ENCODE measurements at regions not wholly inside any gene's neighbourhood (a gene's known extent, or its start where the extent isn't known, plus 50 kb on each side); places are given as distances from the start of the nearest gene placed in this dataset.
"Not testable (repeated sequence)": the region's sequence is repeated elsewhere in the genome, so short reads cannot be mapped to it uniquely, and the experiment has no call there.

DNA sequence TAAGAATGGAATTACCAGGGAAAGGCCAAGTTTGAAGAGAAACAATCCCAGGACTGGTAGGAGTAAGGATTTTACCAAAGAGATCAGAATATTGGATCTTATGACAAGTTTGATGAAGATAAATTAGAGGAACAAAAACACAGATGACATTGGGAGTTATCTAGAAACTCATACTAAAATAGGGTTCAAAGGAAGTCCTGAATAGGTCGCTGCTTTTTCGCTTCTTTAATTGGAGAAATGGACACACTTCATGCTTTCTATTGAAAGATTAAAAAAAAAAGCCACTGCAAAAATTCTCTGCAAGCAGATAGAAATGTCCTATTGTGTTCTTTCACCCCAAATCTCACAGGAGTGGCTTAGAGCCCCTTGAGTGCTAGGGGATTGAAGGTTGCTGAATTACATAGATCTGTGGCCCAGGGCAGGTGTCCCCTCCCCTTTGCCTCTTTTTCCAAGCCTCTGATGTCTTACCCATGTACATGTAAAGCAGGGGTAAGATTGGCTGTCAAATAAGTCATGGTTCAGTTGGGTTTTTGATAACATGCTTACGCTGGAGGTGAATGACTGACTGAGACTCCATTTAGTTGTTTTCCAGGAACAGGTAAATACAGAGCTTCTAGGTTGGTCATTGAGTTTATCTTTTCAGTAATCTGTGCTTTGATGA is 152.0 kb downstream of the OR13A1 start:
- TF ChIP-seq, protein P1, sequence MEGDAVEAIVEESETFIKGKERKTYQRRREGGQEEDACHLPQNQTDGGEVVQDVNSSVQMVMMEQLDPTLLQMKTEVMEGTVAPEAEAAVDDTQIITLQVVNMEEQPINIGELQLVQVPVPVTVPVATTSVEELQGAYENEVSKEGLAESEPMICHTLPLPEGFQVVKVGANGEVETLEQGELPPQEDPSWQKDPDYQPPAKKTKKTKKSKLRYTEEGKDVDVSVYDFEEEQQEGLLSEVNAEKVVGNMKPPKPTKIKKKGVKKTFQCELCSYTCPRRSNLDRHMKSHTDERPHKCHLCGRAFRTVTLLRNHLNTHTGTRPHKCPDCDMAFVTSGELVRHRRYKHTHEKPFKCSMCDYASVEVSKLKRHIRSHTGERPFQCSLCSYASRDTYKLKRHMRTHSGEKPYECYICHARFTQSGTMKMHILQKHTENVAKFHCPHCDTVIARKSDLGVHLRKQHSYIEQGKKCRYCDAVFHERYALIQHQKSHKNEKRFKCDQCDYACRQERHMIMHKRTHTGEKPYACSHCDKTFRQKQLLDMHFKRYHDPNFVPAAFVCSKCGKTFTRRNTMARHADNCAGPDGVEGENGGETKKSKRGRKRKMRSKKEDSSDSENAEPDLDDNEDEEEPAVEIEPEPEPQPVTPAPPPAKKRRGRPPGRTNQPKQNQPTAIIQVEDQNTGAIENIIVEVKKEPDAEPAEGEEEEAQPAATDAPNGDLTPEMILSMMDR (IDR thresholded peaks at IDR 0.05; ENCODE audit: insufficient read depth, low read length, poor library complexity, severe bottlenecking): no peak
- Histone ChIP-seq H3K36me3 (ENCODE audit: control insufficient read depth, insufficient read depth, low read length) (no peaks in the 10 kb centered on the region), H3K4me3 (ENCODE audit: low read depth, low read length) (no peak overlapping the region), H3K27me3 (ENCODE audit: control insufficient read depth, insufficient read depth, low read length) (no peaks in the 10 kb centered on the region)
- DNase-seq (ENCODE audit: low read depth): no peak

DNA sequence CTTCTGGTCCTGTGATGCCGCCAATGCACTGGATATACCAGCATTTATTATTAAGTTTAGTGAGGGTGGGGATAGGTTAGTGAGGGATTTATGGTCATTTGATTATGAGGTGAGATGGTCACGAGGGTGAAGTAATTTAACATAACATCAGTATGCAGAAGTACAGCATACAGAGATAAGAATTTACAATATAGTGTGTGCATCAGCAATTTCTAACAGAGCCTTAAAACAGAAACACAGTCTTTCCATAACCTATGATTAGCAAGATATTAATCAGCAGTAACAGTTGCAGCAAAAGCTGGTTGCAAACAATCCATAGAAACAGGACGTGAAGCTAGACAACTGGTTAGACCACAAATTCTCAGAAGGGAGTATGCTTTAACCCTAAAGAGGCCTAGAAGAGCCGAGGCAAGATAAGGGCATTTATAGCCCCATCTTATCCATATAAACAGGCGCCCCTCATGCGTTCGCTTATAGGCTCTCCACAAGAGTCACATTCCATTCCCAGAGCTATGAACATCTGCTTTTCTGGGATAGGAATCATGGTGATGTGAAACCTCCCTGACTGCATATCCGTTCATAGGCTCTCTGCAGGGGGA is 139.8 kb downstream of the OR13A1 start:
- DNase-seq (ENCODE audit: low read depth); H3K36me3 ChIP-seq (ENCODE audit: control insufficient read depth, insufficient read depth, low read length); H3K27me3 ChIP-seq (ENCODE audit: control insufficient read depth, insufficient read depth, low read length); H3K4me3 ChIP-seq (ENCODE audit: low read depth, low read length): not testable (repeated sequence)

DNA sequence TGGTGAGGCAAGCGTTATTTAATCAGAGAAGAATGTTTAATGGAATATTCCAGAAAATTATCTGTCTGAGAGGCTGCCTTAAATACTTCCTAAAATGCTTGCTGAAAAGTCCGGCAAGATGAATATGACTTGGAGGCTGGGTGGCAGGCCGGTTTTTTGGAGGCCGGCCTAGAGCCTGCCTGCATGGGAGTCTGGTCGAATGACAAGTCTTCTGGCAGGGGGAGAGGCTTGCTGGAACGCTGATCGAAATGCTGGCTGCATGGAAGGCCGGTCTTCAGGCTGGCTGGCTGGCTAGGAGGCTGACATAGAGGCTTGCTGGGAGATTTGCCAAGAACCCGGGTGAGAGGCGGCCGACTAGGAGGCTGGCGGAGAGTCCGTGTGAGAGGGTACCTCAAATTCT is 135.7 kb downstream of the OR13A1 start:
- TF ChIP-seq, protein P1 (IDR thresholded peaks at IDR 0.05; ENCODE audit: insufficient read depth, low read length, poor library complexity, severe bottlenecking): no peak
- H3K27me3 ChIP-seq (ENCODE audit: control insufficient read depth, insufficient read depth, low read length): no peaks in the 10 kb centered on the region
- no peak overlapping the region for H3K4me3 ChIP-seq (ENCODE audit: low read depth, low read length)
- no peaks in the 10 kb centered on the region for H3K36me3 ChIP-seq (ENCODE audit: control insufficient read depth, insufficient read depth, low read length)
- no peak for DNase-seq (ENCODE audit: low read depth)

DNA sequence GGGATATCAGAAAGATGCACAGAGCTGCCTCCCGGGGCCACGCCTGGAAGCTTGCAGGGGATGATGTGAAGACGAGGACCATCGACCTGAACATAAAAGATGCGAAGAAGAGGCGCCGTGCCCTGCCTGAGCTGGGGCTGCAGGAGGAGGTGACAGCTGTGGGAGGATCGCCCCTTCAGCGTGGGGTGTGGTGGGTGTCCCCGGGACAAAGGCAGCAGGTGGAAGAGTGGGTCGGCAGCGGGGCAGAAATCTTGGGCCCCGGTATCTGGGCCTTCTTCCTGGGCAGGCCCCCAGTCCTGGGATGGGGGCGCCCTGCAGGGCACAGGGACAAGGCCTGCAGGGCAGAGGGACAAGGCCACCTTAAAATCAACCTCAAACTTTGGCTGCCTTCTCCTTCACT is 134.9 kb downstream of the OR13A1 start:
- no peaks in the 10 kb centered on the region for H3K36me3 ChIP-seq (ENCODE audit: control insufficient read depth, insufficient read depth, low read length)
- no peak overlapping the region for H3K4me3 ChIP-seq (ENCODE audit: low read depth, low read length)
- no peak for DNase-seq (ENCODE audit: low read depth)
- H3K27me3 ChIP-seq (ENCODE audit: control insufficient read depth, insufficient read depth, low read length): no peaks in the 10 kb centered on the region
- TF ChIP-seq, protein P1 (IDR thresholded peaks at IDR 0.05; ENCODE audit: insufficient read depth, low read length, poor library complexity, severe bottlenecking): no peak

DNA sequence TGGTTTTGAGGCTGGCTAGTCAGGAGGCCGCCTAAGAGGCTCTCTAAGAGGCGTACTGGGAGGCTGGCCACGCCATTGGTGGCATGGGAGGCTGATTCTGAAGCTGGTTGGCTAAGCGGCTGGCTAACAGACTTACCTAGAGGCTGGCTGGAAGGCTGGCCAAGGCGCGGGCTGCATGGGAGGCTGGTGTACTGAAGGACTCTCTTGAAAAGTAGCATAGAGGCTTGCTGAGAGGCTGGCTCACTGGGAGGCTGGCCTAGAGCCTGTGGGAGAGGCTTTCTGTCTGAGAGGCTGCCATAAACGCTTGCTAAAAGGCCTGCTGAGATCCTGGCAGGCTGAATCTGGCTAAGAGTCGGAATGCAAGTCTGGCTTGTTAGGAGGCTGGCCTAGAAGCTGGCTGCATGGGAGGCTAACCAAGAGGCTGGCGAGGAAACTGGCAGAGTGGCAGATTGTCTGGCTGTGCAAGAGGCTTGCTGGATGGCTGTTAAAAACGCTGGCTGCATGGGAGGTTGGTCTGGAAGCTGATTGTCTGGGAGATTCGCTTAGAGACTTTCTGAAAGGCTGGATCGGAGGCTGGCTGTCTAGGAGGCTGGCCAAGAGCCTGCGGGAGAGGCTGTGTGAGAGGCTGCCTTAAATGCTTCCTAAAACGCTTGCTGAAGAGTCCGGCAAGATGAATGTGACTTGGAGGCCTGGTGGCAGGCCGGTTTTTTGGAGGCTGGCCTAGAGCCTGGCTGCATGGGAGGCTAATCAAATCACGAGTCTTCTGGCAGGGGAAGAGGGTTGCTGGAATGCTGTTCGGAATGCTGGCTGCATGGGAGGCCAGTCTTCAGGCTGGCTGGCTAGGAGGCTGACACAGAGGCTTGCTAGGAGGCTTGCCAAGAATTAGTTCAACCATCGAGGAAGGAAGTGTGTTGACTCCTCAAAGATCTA is 134.2 kb downstream of the OR13A1 start:
- no peak overlapping the region for H3K4me3 ChIP-seq (ENCODE audit: low read depth, low read length)
- no peak for DNase-seq (ENCODE audit: low read depth)
- no peaks in the 10 kb centered on the region for H3K36me3 ChIP-seq (ENCODE audit: control insufficient read depth, insufficient read depth, low read length)
- H3K27me3 ChIP-seq (ENCODE audit: control insufficient read depth, insufficient read depth, low read length): no peaks in the 10 kb centered on the region
- TF ChIP-seq, protein P1 (IDR thresholded peaks at IDR 0.05; ENCODE audit: insufficient read depth, low read length, poor library complexity, severe bottlenecking): no peak

DNA sequence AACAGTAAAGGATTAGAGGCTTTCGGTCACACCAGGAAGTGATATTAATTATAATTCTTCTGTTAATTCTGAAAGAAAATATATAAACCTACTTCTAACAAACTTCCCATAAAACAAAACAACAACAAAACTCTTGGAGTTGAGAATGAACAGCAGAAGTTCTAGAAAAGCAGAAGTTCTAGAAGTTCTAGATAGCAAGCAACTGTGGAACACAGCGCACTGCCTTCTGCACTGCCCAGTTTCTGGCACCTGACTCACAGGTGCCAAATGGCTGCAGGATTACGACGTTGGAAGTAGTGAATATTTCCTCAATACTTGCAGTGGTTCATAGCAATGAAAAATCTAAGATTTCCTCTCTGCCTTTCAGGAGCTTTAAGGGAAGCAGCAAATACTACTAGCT is 132.2 kb downstream of the OR13A1 start:
- TF ChIP-seq, protein P1 (IDR thresholded peaks at IDR 0.05; ENCODE audit: insufficient read depth, low read length, poor library complexity, severe bottlenecking): no peak
- DNase-seq (ENCODE audit: low read depth): no peak
- no peaks in the 10 kb centered on the region for H3K27me3 ChIP-seq (ENCODE audit: control insufficient read depth, insufficient read depth, low read length)
- H3K36me3 ChIP-seq (ENCODE audit: control insufficient read depth, insufficient read depth, low read length): no peaks in the 10 kb centered on the region
- no peak overlapping the region for H3K4me3 ChIP-seq (ENCODE audit: low read depth, low read length)
